OCI-LY7 (cell line): ENCODE measurements at regions not wholly inside any gene's neighbourhood (a gene's known extent, or its start where the extent isn't known, plus 50 kb on each side); places are given as distances from the start of the nearest gene placed in this dataset.

Experiments used
- EZH2phosphoT487 ChIP-seq: fragments of 200-600 bp; sonication (generic); IDR thresholded peaks from 2 replicates; pipeline ENCODE4 v1.6.1; 2018; ENCODE audit warnings: low read depth, borderline replicate concordance, mild to moderate bottlenecking, mixed run types, antibody characterized with exemption, low read length, moderate library complexity, mixed read lengths
- TF ChIP-seq, protein P1 (sequence below): fragments of 200-600 bp; sonication (generic); conservative IDR thresholded peaks from 2 replicates; pipeline ENCODE4 v1.5.1; 2014; ENCODE audit warnings: mild to moderate bottlenecking, antibody characterized with exemption, low read length, moderate library complexity, mixed read lengths

DNA sequence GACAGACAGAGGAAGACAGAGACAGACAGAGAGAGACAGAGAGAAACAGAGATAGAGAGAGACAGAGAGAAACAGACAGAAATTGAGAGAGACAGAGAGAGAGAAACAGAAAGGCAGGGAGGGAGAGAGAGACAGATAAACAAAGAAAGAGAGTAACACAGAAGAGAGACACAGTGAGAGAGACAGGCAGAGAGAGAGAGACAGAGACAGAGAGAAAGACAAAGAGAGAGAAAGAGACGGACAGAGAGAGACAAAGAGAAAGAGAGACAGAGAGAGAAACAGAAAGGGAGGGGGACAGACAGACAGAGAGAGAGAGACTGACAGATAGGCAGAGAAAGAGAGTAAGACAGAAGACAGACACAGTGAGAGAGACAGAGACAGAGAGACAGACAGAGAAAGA is 108.5 kb upstream of the ANKRD30BL start:
- TF ChIP-seq, protein P1, sequence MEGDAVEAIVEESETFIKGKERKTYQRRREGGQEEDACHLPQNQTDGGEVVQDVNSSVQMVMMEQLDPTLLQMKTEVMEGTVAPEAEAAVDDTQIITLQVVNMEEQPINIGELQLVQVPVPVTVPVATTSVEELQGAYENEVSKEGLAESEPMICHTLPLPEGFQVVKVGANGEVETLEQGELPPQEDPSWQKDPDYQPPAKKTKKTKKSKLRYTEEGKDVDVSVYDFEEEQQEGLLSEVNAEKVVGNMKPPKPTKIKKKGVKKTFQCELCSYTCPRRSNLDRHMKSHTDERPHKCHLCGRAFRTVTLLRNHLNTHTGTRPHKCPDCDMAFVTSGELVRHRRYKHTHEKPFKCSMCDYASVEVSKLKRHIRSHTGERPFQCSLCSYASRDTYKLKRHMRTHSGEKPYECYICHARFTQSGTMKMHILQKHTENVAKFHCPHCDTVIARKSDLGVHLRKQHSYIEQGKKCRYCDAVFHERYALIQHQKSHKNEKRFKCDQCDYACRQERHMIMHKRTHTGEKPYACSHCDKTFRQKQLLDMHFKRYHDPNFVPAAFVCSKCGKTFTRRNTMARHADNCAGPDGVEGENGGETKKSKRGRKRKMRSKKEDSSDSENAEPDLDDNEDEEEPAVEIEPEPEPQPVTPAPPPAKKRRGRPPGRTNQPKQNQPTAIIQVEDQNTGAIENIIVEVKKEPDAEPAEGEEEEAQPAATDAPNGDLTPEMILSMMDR, result no peak
- no peak for TF ChIP-seq EZH2phosphoT487
